ENCODE measurements at regions not wholly inside any gene's neighbourhood (a gene's known extent, or its start where the extent isn't known, plus 50 kb on each side); places are given as distances from the start of the nearest gene placed in this dataset.

- Histone ChIP-seq H2BK120ac (replicated peaks; ENCODE audit: low read depth, low read length) (no peak overlapping the region), H4K8ac (ENCODE audit: extremely low read depth, insufficient read depth, low read length) (no peak overlapping the region), H2BK12ac (ENCODE audit: low read depth, low read length) (no peak overlapping the region), H3K23me2 (ENCODE audit: low read depth, low read length) (no peaks in the 10 kb centered on the region), H3K14ac (ENCODE audit: insufficient read length) (no peak overlapping the region), H4K20me1 (replicated peaks in 1 of 2; ENCODE audit: control insufficient read depth in 1 of 2, insufficient read depth in 2 of 2, low read length in 2 of 2) (no peaks in the 10 kb centered on the region), H3K9ac (replicated peaks in 1 of 4; ENCODE audit: extremely low read depth in 1 of 4, low read depth in 3 of 4, low read length in 3 of 4) (no peak overlapping the region), H3K27ac (ENCODE audit: low read depth, low read length) (no peak overlapping the region), H3K9me3 (ENCODE audit: insufficient read depth in 2 of 2, low read depth in 1 of 2, low read length in 1 of 2) (no peaks in the 10 kb centered on the region), H3K27me3 (replicated peaks in 1 of 4; ENCODE audit: control insufficient read depth in 3 of 4, extremely low read depth in 1 of 4, insufficient read depth in 3 of 4, low read length in 3 of 4) (no peaks in the 10 kb centered on the region), H2BK20ac (ENCODE audit: low read length) (no peak overlapping the region), H3K4me1 (replicated peaks in 1 of 4; ENCODE audit: control insufficient read depth in 3 of 4, insufficient read depth in 4 of 4, low read length in 3 of 4) (no peaks in the 10 kb centered on the region), H3K4me3 (ENCODE audit: extremely low read depth in 1 of 4, insufficient read depth in 2 of 4, low read depth in 3 of 4, low read length in 4 of 4) (no peak overlapping the region), H2BK15ac (ENCODE audit: low read length) (no peak overlapping the region), H4K91ac (replicated peaks; ENCODE audit: insufficient read length, low read length) (no peak overlapping the region), H3K79me2 (ENCODE audit: control insufficient read depth in 1 of 2, insufficient read depth in 2 of 2, low read length in 2 of 2) (no peaks in the 10 kb centered on the region), H3K18ac (ENCODE audit: extremely low read depth, low read length) (no peak overlapping the region), H3K23ac (ENCODE audit: insufficient read length) (no peak overlapping the region), H2AFZ (ENCODE audit: low read length) (no peak overlapping the region), H2AK5ac (ENCODE audit: low read depth, low read length) (no peak overlapping the region), H3K79me1 (ENCODE audit: low read depth, low read length) (no peaks in the 10 kb centered on the region), H2BK5ac (ENCODE audit: low read depth, low read length) (no peak overlapping the region), H3K4ac (replicated peaks; ENCODE audit: insufficient read length, low read depth, low read length) (no peak overlapping the region), H3K56ac (replicated peaks; ENCODE audit: insufficient read length, low read depth, low read length) (no peak overlapping the region), H3K36me3 (ENCODE audit: control insufficient read depth in 2 of 4, insufficient read depth in 4 of 4, low read length in 3 of 4) (no peaks in the 10 kb centered on the region), H4K5ac (ENCODE audit: insufficient read length, low read depth, low read length) (no peak overlapping the region), H3K4me2 (ENCODE audit: insufficient read depth in 1 of 2, low read depth in 2 of 2, low read length in 2 of 2) (no peak overlapping the region)
- POLR2A ChIA-PET (ENCODE audit: partially characterized antibody): no interaction called here
- CTCF ChIA-PET (ENCODE audit: partially characterized antibody): no interaction called here
- TF ChIP-seq SP1 (IDR thresholded peaks at IDR 0.05; ENCODE audit: low read depth, low read length) (no peak), BCL11A (IDR thresholded peaks at IDR 0.05; ENCODE audit: low read depth in 2 of 2, low read length in 2 of 2) (no peak), KDM5A (IDR thresholded peaks at IDR 0.05; ENCODE audit: low read length) (no peak), EP300 (IDR thresholded peaks at IDR 0.05; ENCODE audit: borderline replicate concordance in 1 of 2, low read depth in 2 of 2, low read length in 2 of 2) (no peak), RNF2 (IDR thresholded peaks at IDR 0.05; ENCODE audit: borderline replicate concordance, low read depth, low read length, missing control alignments, poor library complexity, severe bottlenecking) (no peak)
- TF ChIP-seq, protein P1, sequence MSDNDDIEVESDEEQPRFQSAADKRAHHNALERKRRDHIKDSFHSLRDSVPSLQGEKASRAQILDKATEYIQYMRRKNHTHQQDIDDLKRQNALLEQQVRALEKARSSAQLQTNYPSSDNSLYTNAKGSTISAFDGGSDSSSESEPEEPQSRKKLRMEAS (IDR thresholded peaks at IDR 0.05): no peak
- FAIRE-seq (no peak), DNase-seq (ENCODE audit: low read depth in 1 of 2, low spot score in 2 of 2) (no peak)
- WGBS, 2 experiments (ENCODE audit: extremely low coverage in 1 of 2, insufficient coverage in 1 of 2, insufficient read length in 1 of 2, insufficient replicate concordance in 2 of 2, low coverage in 1 of 2, low lambda C conversion rate in 2 of 2, missing lambda C conversion rate in 1 of 2): 87% methylated on average over 3 of the region's 3 CpGs; no CpG with 5 or more reads in 1 of the 2 experiments
Observed at GRCh38 chr14:53701108-53701875, 255.3 kb downstream of the BMP4 start.

Measured in H1 (cell line).